ENCODE measurements at regions not wholly inside any gene's neighbourhood (a gene's known extent, or its start where the extent isn't known, plus 50 kb on each side); places are given as distances from the start of the nearest gene placed in this dataset.
"Not testable (repeated sequence)": the region's sequence is repeated elsewhere in the genome, so short reads cannot be mapped to it uniquely, and the experiment has no call there.

DNA sequence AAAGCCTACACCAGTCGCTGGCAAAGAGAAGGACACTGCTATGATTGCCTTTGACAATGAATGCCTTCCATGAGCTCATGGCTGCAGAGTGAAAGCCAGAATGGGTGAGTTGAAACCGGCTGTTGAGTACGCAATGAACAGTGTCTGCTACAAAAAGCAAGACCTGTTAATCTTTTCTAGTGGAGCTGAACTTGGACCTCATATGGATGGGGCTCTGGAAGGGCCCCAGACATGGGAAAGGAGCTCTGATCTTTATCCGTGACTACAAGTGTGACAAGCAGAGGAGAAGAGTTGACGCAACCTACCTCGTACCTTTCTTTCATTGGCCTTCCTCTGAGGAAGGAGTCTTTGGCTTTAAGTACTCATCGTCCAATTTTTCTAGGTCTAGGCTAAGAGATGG, 67.1 kb upstream of the TSC22D1 start:
- no peak for DNase-seq
- no peaks in the 10 kb centered on the region for H3K27me3 ChIP-seq
- no peaks in the 10 kb centered on the region for H3K4me1 ChIP-seq
- 90 to 92% methylated on average over 5 to 7 of the region's 7 CpGs for WGBS, 2 donors (ENCODE audit: low coverage in 1 of 2)
- TF ChIP-seq CTCF (IDR thresholded peaks at IDR 0.05) (no peak), EP300 (IDR thresholded peaks at IDR 0.05; ENCODE audit: low read depth) (no peak), POLR2A (IDR thresholded peaks at IDR 0.05) (no peak), POLR2AphosphoS5 (IDR thresholded peaks at IDR 0.05) (no peak)
- H3K27ac ChIP-seq = no peak overlapping the region
- intact Hi-C loops (cut with DNase I; ENCODE audit: low total_unique reads) = no loop called here
- no peak overlapping the region for H3K4me3 ChIP-seq
- no peaks in the 10 kb centered on the region for H3K36me3 ChIP-seq
- in situ Hi-C loops (cut with MboI; ENCODE audit: low pct_ligation_motif_present in 1 of 4, low pct_unique_long_range_greater_than_20kb in 1 of 4, low sequenced_read_pairs in 3 of 4) = no loop called here
- no peaks in the 10 kb centered on the region for H3K9me3 ChIP-seq

DNA sequence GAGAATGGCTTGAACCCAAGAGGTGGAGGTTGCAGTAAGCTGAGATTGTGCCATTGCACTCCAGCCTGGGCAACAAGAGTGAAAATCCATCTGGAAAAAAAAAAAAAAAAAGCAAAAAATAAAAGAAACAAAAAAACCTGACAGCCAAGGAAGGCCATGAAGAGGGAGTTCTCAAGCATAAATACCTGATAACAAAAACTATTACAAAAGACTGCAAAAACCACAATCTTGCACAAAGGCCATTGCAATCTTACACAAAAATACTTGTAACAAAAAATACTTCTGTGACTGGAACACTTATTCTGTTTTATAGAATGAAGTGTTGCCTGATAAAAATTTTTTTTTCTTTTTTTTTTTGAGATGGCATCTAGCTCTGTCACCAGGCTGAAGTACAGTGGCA, 61.5 kb upstream of the TSC22D1 start:
- no peak for DNase-seq
- intact Hi-C loops (cut with DNase I; ENCODE audit: low total_unique reads) = no loop called here
- Histone ChIP-seq H3K4me1 (no peaks in the 10 kb centered on the region), H3K27me3 (no peaks in the 10 kb centered on the region), H3K36me3 (no peaks in the 10 kb centered on the region), H3K27ac (no peak overlapping the region), H3K9me3 (no peaks in the 10 kb centered on the region), H3K4me3 (no peak overlapping the region)
- in situ Hi-C loops (cut with MboI; ENCODE audit: low pct_ligation_motif_present in 1 of 4, low pct_unique_long_range_greater_than_20kb in 1 of 4, low sequenced_read_pairs in 3 of 4) = no loop called here
- TF ChIP-seq CTCF (IDR thresholded peaks at IDR 0.05) (no peak), POLR2AphosphoS5 (IDR thresholded peaks at IDR 0.05) (no peak)

DNA sequence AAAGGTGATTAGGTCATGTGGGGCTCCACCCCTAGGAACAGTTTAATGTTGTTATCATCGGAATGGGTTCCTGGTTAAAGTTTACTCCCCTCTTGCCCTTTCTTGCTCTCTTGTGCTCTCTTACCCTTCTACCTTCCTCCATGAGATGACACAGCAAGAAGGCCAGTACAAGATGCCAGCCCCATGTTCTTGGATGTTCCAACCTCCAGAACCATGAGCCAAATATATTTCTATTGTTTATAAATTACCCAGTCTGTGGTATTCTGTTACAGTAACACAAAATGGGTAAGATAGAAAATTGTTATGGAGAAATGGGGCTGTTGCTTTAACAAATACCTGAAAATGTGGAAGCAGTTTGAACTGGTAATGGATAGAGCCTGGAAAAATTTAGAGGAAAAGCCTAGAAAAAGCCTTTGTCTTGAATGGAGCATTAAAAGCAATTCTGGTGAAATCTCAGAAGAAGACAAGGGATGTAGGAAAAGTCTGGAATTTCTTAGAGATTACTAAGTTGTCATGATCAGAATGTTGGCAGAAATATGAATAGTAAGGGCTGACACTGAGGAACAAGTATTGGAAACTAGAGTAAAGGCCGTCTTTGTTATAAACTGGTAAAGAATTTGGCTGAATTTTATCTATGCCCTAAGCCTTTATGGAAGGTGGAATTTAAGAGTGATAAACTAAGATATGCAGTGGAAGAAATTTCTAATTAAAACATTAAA, 53.5 kb upstream of the TSC22D1 start:
- in situ Hi-C loops (cut with MboI; ENCODE audit: low pct_ligation_motif_present in 1 of 4, low pct_unique_long_range_greater_than_20kb in 1 of 4, low sequenced_read_pairs in 3 of 4) (no loop called here), intact Hi-C loops (cut with DNase I; ENCODE audit: low total_unique reads) (no loop called here)
- Histone ChIP-seq H3K4me1 (no peaks in the 10 kb centered on the region), H3K4me3 (no peak overlapping the region), H3K36me3 (no peaks in the 10 kb centered on the region), H3K27ac (no peak overlapping the region), H3K9me3 (no peaks in the 10 kb centered on the region), H3K27me3 (no peaks in the 10 kb centered on the region)
- WGBS, 2 donors (ENCODE audit: low coverage in 1 of 2) = 78 to 100% methylated on average over 2 of the region's 2 CpGs
- TF ChIP-seq POLR2AphosphoS5 (IDR thresholded peaks at IDR 0.05) (no peak), POLR2A (IDR thresholded peaks at IDR 0.05) (no peak), CTCF (IDR thresholded peaks at IDR 0.05) (no peak), EP300 (IDR thresholded peaks at IDR 0.05; ENCODE audit: low read depth) (no peak)
- no peak for DNase-seq

DNA sequence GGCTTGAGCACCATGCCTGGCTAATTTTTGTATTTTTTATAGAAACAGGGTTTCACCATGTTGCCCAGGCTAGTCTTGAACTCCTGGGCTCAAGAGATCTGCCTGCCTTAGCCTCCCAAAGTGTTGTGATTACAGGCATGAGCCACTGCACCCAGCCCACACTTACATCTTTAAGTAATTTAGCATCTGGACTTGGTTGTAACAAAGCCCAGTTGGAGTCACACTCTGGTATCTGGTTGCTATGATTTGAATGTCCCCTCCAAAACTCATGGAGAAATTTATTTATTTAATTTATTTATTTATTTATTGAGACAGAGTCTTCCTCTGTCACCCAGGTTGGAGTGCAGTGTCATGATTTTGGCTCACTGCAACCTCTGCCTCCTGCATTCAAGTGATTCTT, 52.7 kb upstream of the TSC22D1 start:
- H3K9me3 ChIP-seq; H3K36me3 ChIP-seq; H3K4me3 ChIP-seq; H3K4me1 ChIP-seq; DNase-seq; intact Hi-C loops (cut with DNase I; ENCODE audit: low total_unique reads); H3K27me3 ChIP-seq; H3K27ac ChIP-seq; in situ Hi-C loops (cut with MboI; ENCODE audit: low pct_ligation_motif_present in 1 of 4, low pct_unique_long_range_greater_than_20kb in 1 of 4, low sequenced_read_pairs in 3 of 4): not testable (repeated sequence)

- WGBS, 2 donors (ENCODE audit: low coverage in 1 of 2) = 73 to 93% methylated on average over 2 of the region's 2 CpGs
- no peaks in the 10 kb centered on the region for H3K36me3 ChIP-seq
- no peak for DNase-seq
- no peaks in the 10 kb centered on the region for H3K4me1 ChIP-seq
- H3K27ac ChIP-seq = no peak overlapping the region
- intact Hi-C loops (cut with DNase I; ENCODE audit: low total_unique reads) = no loop called here
- no peak for TF ChIP-seq CTCF (IDR thresholded peaks at IDR 0.05)
- TF ChIP-seq EP300 (IDR thresholded peaks at IDR 0.05; ENCODE audit: low read depth) = no peak
- TF ChIP-seq POLR2AphosphoS5 (IDR thresholded peaks at IDR 0.05) = no peak
- TF ChIP-seq POLR2A (IDR thresholded peaks at IDR 0.05) = no peak
- no peaks in the 10 kb centered on the region for H3K9me3 ChIP-seq
- no peaks in the 10 kb centered on the region for H3K27me3 ChIP-seq
- no peak overlapping the region for H3K4me3 ChIP-seq
- in situ Hi-C loops (cut with MboI; ENCODE audit: low pct_ligation_motif_present in 1 of 4, low pct_unique_long_range_greater_than_20kb in 1 of 4, low sequenced_read_pairs in 3 of 4) = no loop called here
These were observed 51.3 kb upstream of the TSC22D1 start for GRCh38 chr13:44627441-44627840.
